A549 (cell line): ENCODE measurements at regions not wholly inside any gene's neighbourhood (a gene's known extent, or its start where the extent isn't known, plus 50 kb on each side); places are given as distances from the start of the nearest gene placed in this dataset.

Experiments
- ATAC-seq, 2 experiments: fragments of 200-7000 bp in 1 of 2; fragments of >200 bp in 1 of 2; cut with Nextera tagmentation in 1 of 2; cut with Tn5 transposase in 1 of 2; 3 replicates each; pipeline versions ENCODE4 v1.8.0 to v1.9.1; 2018 to 2020; ENCODE audit warnings: mild to moderate bottlenecking in 1 of 2, moderate library complexity in 1 of 2
- CTCF ChIA-PET: fragments of 300-600 bp; sonication (Branson Sonifier 250); formaldehyde crosslinking; extraction: SDS; loops from one replicate; lab custom pipeline; 2021; ENCODE audit warnings: antibody characterized with exemption, inconsistent platforms; lab: Yijun Ruan, JAX
- POLR2A ChIA-PET: fragments of 350-600 bp; formaldehyde crosslinking; extraction: SDS; loops from one replicate; lab custom pipeline; 2021; ENCODE audit warnings: antibody characterized with exemption, inconsistent platforms; lab: Yijun Ruan, JAX
- DNase-seq, 2 experiments: peaks; one replicate each; pipeline versions ENCODE4 v3.0.0 to v3.0.0-alpha.2; 2011 to 2016; ENCODE audit warnings: low read depth in 1 of 2, low spot score in 1 of 2
- FAIRE-seq: peaks from 2 replicates; lab custom pipeline; 2011; peaks lifted over from hg19 to GRCh38; lab: Jason Lieb, UNC
- H3K27ac ChIP-seq, 2 experiments: fragments of >200 bp; sonication (Bioruptor Twin); formaldehyde crosslinking; 3 replicates each; pipeline ENCODE4 v1.5.1; 2016 to 2017
- H3K4me1 ChIP-seq: fragments of >200 bp; sonication (Bioruptor Twin); formaldehyde crosslinking; 3 replicates; pipeline ENCODE4 v1.6.1; 2016
- H3K4me2 ChIP-seq: fragments of >200 bp; sonication (Bioruptor Twin); formaldehyde crosslinking; 3 replicates; pipeline ENCODE4 v1.6.1; 2016
- H3K4me3 ChIP-seq: fragments of >200 bp; sonication (Bioruptor Twin); formaldehyde crosslinking; 3 replicates; pipeline ENCODE4 v1.5.1; 2016
- H3K9me3 ChIP-seq: fragments of >200 bp; sonication (Bioruptor Twin); formaldehyde crosslinking; 3 replicates; pipeline ENCODE4 v1.6.1; 2016
- CEBPB ChIP-seq, 2 experiments: fragments of >200 bp in 1 of 2; sonication (Bioruptor Twin) in 1 of 2; formaldehyde crosslinking in 1 of 2; IDR thresholded peaks; 2 replicates each; pipeline ENCODE4 v1.6.1; 2012 to 2016
- CHD2 ChIP-seq: fragments of 150-350 bp; IDR thresholded peaks from 2 replicates; pipeline ENCODE4 v1.6.1; 2014; ENCODE audit warnings: low read length; ENCODE audit not compliant: partially characterized antibody
- CTCF ChIP-seq: fragments of >200 bp; sonication (Bioruptor Twin); formaldehyde crosslinking; IDR thresholded peaks from 3 replicates; pipeline ENCODE4 v1.5.1; 2016
- ELK1 ChIP-seq: fragments of 150-350 bp; IDR thresholded peaks from 2 replicates; pipeline ENCODE4 v1.6.1; 2014; ENCODE audit warnings: low read depth, mild to moderate bottlenecking, low read length
- EP300 ChIP-seq, 2 experiments: fragments of >200 bp; sonication (Bioruptor Twin); formaldehyde crosslinking; IDR thresholded peaks; 2 replicates in 1 of 2; 3 replicates in 1 of 2; pipeline ENCODE4 v1.6.1; 2016 to 2017
- FOSB ChIP-seq: fragments of 250-450 bp; sonication (Bioruptor Pico); IDR thresholded peaks from 2 replicates; pipeline ENCODE4 v1.5.0; 2020; ENCODE audit warnings: mild to moderate bottlenecking, moderate library complexity
- HDAC2 ChIP-seq: fragments of 200-600 bp; sonication (generic); IDR thresholded peaks from 2 replicates; pipeline ENCODE4 v1.6.1; 2016
- HEYL ChIP-seq: fragments of 250-450 bp; sonication (Bioruptor Pico); IDR thresholded peaks from 2 replicates; pipeline ENCODE4 v1.8.0; 2021; ENCODE audit warnings: mild to moderate bottlenecking, moderate library complexity
- HOXA7 ChIP-seq: fragments of 250-450 bp; sonication (Bioruptor Pico); IDR thresholded peaks from 2 replicates; pipeline ENCODE4 v1.5.0; 2020; ENCODE audit warnings: mild to moderate bottlenecking, moderate library complexity
- HOXB5 ChIP-seq: fragments of 250-450 bp; sonication (Bioruptor Pico); IDR thresholded peaks from 2 replicates; pipeline ENCODE4 v1.5.0; 2020; ENCODE audit warnings: mild to moderate bottlenecking, moderate library complexity
- MAFK ChIP-seq: fragments of 450-650 bp; IDR thresholded peaks from 2 replicates; pipeline ENCODE4 v1.6.1; 2014; ENCODE audit not compliant: partially characterized antibody
- MAZ ChIP-seq: fragments of 150-350 bp; IDR thresholded peaks from 2 replicates; pipeline ENCODE4 v1.6.1; 2014; ENCODE audit warnings: antibody characterized with exemption, low read depth, low read length, borderline replicate concordance
- NPAS2 ChIP-seq: fragments of 250-450 bp; sonication (Bioruptor Pico); IDR thresholded peaks from 2 replicates; pipeline ENCODE4 v1.8.0; 2022; ENCODE audit warnings: mild to moderate bottlenecking, moderate library complexity, borderline replicate concordance
- NR3C1 ChIP-seq: fragments of >200 bp; sonication (Bioruptor Twin); formaldehyde crosslinking; IDR thresholded peaks from 3 replicates; pipeline ENCODE4 v1.6.1; 2017
- PHF8 ChIP-seq: fragments of 200-600 bp; sonication (generic); IDR thresholded peaks from 2 replicates; pipeline ENCODE4 v1.6.1; 2016; ENCODE audit warnings: low read depth, mild to moderate bottlenecking, antibody characterized with exemption, moderate library complexity, borderline replicate concordance
- RCOR1 ChIP-seq: fragments of 150-350 bp; IDR thresholded peaks from 2 replicates; pipeline ENCODE4 v1.6.1; 2014; ENCODE audit warnings: antibody characterized with exemption, low read length, low read depth
- RNF2 ChIP-seq: fragments of 200-600 bp; sonication (generic); IDR thresholded peaks from 2 replicates; pipeline ENCODE4 v1.6.1; 2016; ENCODE audit warnings: low read depth, mild to moderate bottlenecking, antibody characterized with exemption, moderate library complexity, borderline replicate concordance
- SREBF2 ChIP-seq: fragments of 450-650 bp; IDR thresholded peaks from 2 replicates; pipeline ENCODE4 v1.6.1; 2014; ENCODE audit warnings: mild to moderate bottlenecking, moderate library complexity
- WGBS: methylation state at CpG from one replicate; pipeline ENCODE4 v1.1.6; 2017; ENCODE audit errors: missing lambda C conversion rate; 5-methylcytosine and 5-hydroxymethylcytosine counted together
- TF ChIP-seq, protein P1 (sequence below): IDR thresholded peaks from 2 replicates; pipeline ENCODE4 v1.6.1; 2012

DNA sequence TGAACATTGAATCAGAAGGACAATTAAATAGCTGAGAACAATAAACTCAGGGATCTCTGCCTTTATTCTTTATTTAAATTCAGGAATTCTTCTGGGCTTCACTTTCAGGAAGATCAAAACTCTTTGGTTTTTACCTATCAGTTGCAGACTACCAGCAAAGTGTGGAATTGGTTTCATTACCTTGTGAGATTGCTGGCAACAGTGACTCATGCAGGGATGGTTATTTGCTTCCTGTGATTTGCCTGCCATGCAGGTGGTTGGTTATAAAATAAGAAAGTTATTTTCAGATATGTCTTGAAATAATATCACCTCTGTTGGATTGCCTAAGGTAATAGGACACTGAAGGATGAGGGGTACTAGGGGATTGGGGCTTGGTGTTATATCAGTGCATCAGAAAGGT is 204.6 kb downstream of the PTBP2 start:
- POLR2A ChIA-PET = no interaction called here
- CTCF ChIA-PET = no interaction called here
- no peak for ATAC-seq

GRCh38 chr1:96927125-96927524 is 205.5 kb downstream of the PTBP2 start:
- ChIA-PET POLR2A (no interaction called here), CTCF (no interaction called here)
- ATAC-seq (no peak), DNase-seq (no peak), FAIRE-seq (no peak)
- no peak overlapping the region for H3K27ac ChIP-seq
- no peaks in the 10 kb centered on the region for H3K4me1 ChIP-seq
- H3K4me3 ChIP-seq = no peak overlapping the region
- WGBS = 43% methylated on average over 3 of the region's 3 CpGs
- no peaks in the 10 kb centered on the region for H3K9me3 ChIP-seq
- no peak overlapping the region for H3K4me2 ChIP-seq
- TF ChIP-seq EP300 (IDR thresholded peaks at IDR 0.05) = no peak
- TF ChIP-seq NPAS2 (CRISPR knock-in tag) = no peak
- TF ChIP-seq CEBPB (IDR thresholded peaks at IDR 0.05) = no peak
- no peak for TF ChIP-seq ELK1
- no peak for TF ChIP-seq RNF2
- TF ChIP-seq HDAC2 = no peak
- TF ChIP-seq, protein P1, sequence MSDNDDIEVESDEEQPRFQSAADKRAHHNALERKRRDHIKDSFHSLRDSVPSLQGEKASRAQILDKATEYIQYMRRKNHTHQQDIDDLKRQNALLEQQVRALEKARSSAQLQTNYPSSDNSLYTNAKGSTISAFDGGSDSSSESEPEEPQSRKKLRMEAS = no peak
- no peak for TF ChIP-seq MAFK
- no peak for TF ChIP-seq NR3C1
- no peak for TF ChIP-seq RCOR1
- no peak for TF ChIP-seq SREBF2
- no peak for TF ChIP-seq PHF8
- no peak for TF ChIP-seq CHD2
- TF ChIP-seq MAZ = no peak

More for the DNA sequence above, 204.6 kb downstream of the PTBP2 start:
- H3K4me2 ChIP-seq = no peak overlapping the region
- TF ChIP-seq SREBF2 (no peak), HOXB5 (CRISPR knock-in tag) (no peak), NR3C1 (no peak), CTCF (no peak)
- no peak overlapping the region for H3K4me3 ChIP-seq
- no peak overlapping the region for H3K27ac ChIP-seq
- no peaks in the 10 kb centered on the region for H3K9me3 ChIP-seq
- DNase-seq = no peak
- no peak for FAIRE-seq
- H3K4me1 ChIP-seq = no peaks in the 10 kb centered on the region

DNA sequence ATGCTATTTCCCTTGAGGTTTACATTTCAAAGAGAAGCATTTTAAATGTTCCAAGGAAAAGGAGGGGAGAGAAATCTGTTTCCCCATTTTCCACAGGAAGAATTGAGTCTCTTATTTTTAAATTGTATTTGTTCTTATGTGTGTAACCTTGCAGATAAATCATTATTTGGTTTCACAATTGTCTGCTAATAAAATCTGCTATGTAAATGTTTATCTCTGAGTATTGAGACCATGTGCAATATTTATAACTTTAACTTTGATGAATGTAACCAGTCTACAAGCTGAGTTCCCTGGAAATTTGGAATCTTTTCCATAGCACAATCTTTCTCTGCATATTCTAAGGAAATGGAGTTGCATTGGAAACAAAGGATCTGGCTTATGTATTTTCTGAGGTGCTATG is 209.6 kb downstream of the PTBP2 start:
- CTCF ChIA-PET = interaction anchor here (1.1 kb wide), 1 partner anchor 13 kb away, joined by 4 read pairs; no protein-coding TSS in a partner anchor
- no peak for DNase-seq
- H3K4me2 ChIP-seq = no peak overlapping the region

More for the DNA sequence above, 209.6 kb downstream of the PTBP2 start:
- Histone ChIP-seq H3K4me3 (no peak overlapping the region), H3K9me3 (no peaks in the 10 kb centered on the region), H3K4me1 (no peaks in the 10 kb centered on the region), H3K27ac (no peak overlapping the region)
- FAIRE-seq (no peak), ATAC-seq (no peak)
- TF ChIP-seq MAFK = no peak
- no peak for TF ChIP-seq PHF8
- no peak for TF ChIP-seq ELK1
- no peak for TF ChIP-seq FOSB
- no peak for TF ChIP-seq HOXA7 (CRISPR knock-in tag)
- TF ChIP-seq HEYL (CRISPR knock-in tag) = no peak
- POLR2A ChIA-PET = no interaction called here
